ENCODE measurements at regions not wholly inside any gene's neighbourhood (a gene's known extent, or its start where the extent isn't known, plus 50 kb on each side); places are given as distances from the start of the nearest gene placed in this dataset.

- H3K9me3 ChIP-seq (ENCODE audit: control insufficient read depth, insufficient read depth, low read length), result no peaks in the 10 kb centered on the region
- no peak overlapping the region for H3K9ac ChIP-seq (ENCODE audit: low read depth, low read length)
- H3K4me1 ChIP-seq (ENCODE audit: insufficient read depth, low read length), result peaks cover 29% of the 10 kb centered on the region; the same call in 1 of the 2 replicates
- no peaks in the 10 kb centered on the region for H3K36me3 ChIP-seq (ENCODE audit: insufficient read depth, low read length)
Measured at GRCh38 chr16:6281994-6282393, 1050.7 kb upstream of the RBFOX1 start.

- H3K36me3 ChIP-seq (ENCODE audit: insufficient read depth, low read length), result no peaks in the 10 kb centered on the region
- no peak overlapping the region for H3K9ac ChIP-seq (ENCODE audit: low read depth, low read length)
- no peaks in the 10 kb centered on the region for H3K9me3 ChIP-seq (ENCODE audit: control insufficient read depth, insufficient read depth, low read length)
- H3K4me1 ChIP-seq (ENCODE audit: insufficient read depth, low read length), result peaks cover 29% of the 10 kb centered on the region; the same call in 1 of the 2 replicates
Measured at GRCh38 chr16:6281274-6281673, 1051.4 kb upstream of the RBFOX1 start.

- H3K36me3 ChIP-seq (ENCODE audit: insufficient read depth, low read length), result no peaks in the 10 kb centered on the region
- peaks cover 18% of the 10 kb centered on the region; the same call in 1 of the 2 replicates for H3K4me1 ChIP-seq (ENCODE audit: insufficient read depth, low read length)
- H3K9me3 ChIP-seq (ENCODE audit: control insufficient read depth, insufficient read depth, low read length), result no peaks in the 10 kb centered on the region
- no peak overlapping the region for H3K9ac ChIP-seq (ENCODE audit: low read depth, low read length)
Measured at GRCh38 chr16:6280055-6280454, 1052.6 kb upstream of the RBFOX1 start.

GRCh38 chr16:6279286-6279685 is 1053.4 kb upstream of the RBFOX1 start:
- Histone ChIP-seq H3K4me1 (ENCODE audit: insufficient read depth, low read length) (peaks cover 13% of the 10 kb centered on the region; the same call in 1 of the 2 replicates), H3K36me3 (ENCODE audit: insufficient read depth, low read length) (no peaks in the 10 kb centered on the region), H3K9me3 (ENCODE audit: control insufficient read depth, insufficient read depth, low read length) (no peaks in the 10 kb centered on the region), H3K9ac (ENCODE audit: low read depth, low read length) (no peak overlapping the region)

- no peak overlapping the region for H3K9ac ChIP-seq (ENCODE audit: low read depth, low read length)
- H3K9me3 ChIP-seq (ENCODE audit: control insufficient read depth, insufficient read depth, low read length), result no peaks in the 10 kb centered on the region
- H3K36me3 ChIP-seq (ENCODE audit: insufficient read depth, low read length), result no peaks in the 10 kb centered on the region
- peaks cover 10% of the 10 kb centered on the region; the same call in 1 of the 2 replicates for H3K4me1 ChIP-seq (ENCODE audit: insufficient read depth, low read length)
Measured at GRCh38 chr16:6274351-6274750, 1058.3 kb upstream of the RBFOX1 start.

GRCh38 chr16:6267682-6268081 is 1065.0 kb upstream of the RBFOX1 start:
- Histone ChIP-seq H3K36me3 (ENCODE audit: insufficient read depth, low read length) (no peaks in the 10 kb centered on the region), H3K4me1 (ENCODE audit: insufficient read depth, low read length) (no peaks in the 10 kb centered on the region), H3K9me3 (ENCODE audit: control insufficient read depth, insufficient read depth, low read length) (no peaks in the 10 kb centered on the region), H3K9ac (ENCODE audit: low read depth, low read length) (no peak overlapping the region)

GRCh38 chr16:6266703-6267102 is 1065.9 kb upstream of the RBFOX1 start:
- Histone ChIP-seq H3K4me1 (ENCODE audit: insufficient read depth, low read length) (no peaks in the 10 kb centered on the region), H3K36me3 (ENCODE audit: insufficient read depth, low read length) (no peaks in the 10 kb centered on the region), H3K9me3 (ENCODE audit: control insufficient read depth, insufficient read depth, low read length) (no peaks in the 10 kb centered on the region), H3K9ac (ENCODE audit: low read depth, low read length) (no peak overlapping the region)

- Histone ChIP-seq H3K9ac (ENCODE audit: low read depth, low read length) (no peak overlapping the region), H3K4me1 (ENCODE audit: insufficient read depth, low read length) (no peaks in the 10 kb centered on the region), H3K36me3 (ENCODE audit: insufficient read depth, low read length) (no peaks in the 10 kb centered on the region), H3K9me3 (ENCODE audit: control insufficient read depth, insufficient read depth, low read length) (no peaks in the 10 kb centered on the region)
Measured at GRCh38 chr16:6265968-6266367, 1066.7 kb upstream of the RBFOX1 start.

- no peak overlapping the region for H3K9ac ChIP-seq (ENCODE audit: low read depth, low read length)
- H3K4me1 ChIP-seq (ENCODE audit: insufficient read depth, low read length), result no peaks in the 10 kb centered on the region
- H3K36me3 ChIP-seq (ENCODE audit: insufficient read depth, low read length), result no peaks in the 10 kb centered on the region
Measured at GRCh38 chr16:6258056-6258455, 1074.6 kb upstream of the RBFOX1 start.

GRCh38 chr16:6252541-6252940 is 1080.1 kb upstream of the RBFOX1 start:
- Histone ChIP-seq H3K4me1 (ENCODE audit: insufficient read depth, low read length) (peaks cover 11% of the 10 kb centered on the region), H3K9ac (ENCODE audit: low read depth, low read length) (no peak overlapping the region), H3K9me3 (ENCODE audit: control insufficient read depth, insufficient read depth, low read length) (no peaks in the 10 kb centered on the region), H3K36me3 (ENCODE audit: insufficient read depth, low read length) (no peaks in the 10 kb centered on the region)

More at GRCh38 chr16:6258056-6258455, 1074.6 kb upstream of the RBFOX1 start:
- no peaks in the 10 kb centered on the region for H3K9me3 ChIP-seq (ENCODE audit: control insufficient read depth, insufficient read depth, low read length)

- H3K4me1 ChIP-seq (ENCODE audit: insufficient read depth, low read length), result peaks cover 11% of the 10 kb centered on the region
- no peaks in the 10 kb centered on the region for H3K36me3 ChIP-seq (ENCODE audit: insufficient read depth, low read length)
- no peak overlapping the region for H3K9ac ChIP-seq (ENCODE audit: low read depth, low read length)
- no peaks in the 10 kb centered on the region for H3K9me3 ChIP-seq (ENCODE audit: control insufficient read depth, insufficient read depth, low read length)
Measured at GRCh38 chr16:6250511-6250910, 1082.1 kb upstream of the RBFOX1 start.

GRCh38 chr16:6249863-6250262 is 1082.8 kb upstream of the RBFOX1 start:
- no peak overlapping the region for H3K9ac ChIP-seq (ENCODE audit: low read depth, low read length)
- H3K36me3 ChIP-seq (ENCODE audit: insufficient read depth, low read length), result no peaks in the 10 kb centered on the region
- no peaks in the 10 kb centered on the region for H3K9me3 ChIP-seq (ENCODE audit: control insufficient read depth, insufficient read depth, low read length)
- H3K4me1 ChIP-seq (ENCODE audit: insufficient read depth, low read length), result peaks cover 11% of the 10 kb centered on the region

GRCh38 chr16:6248199-6248598 is 1084.4 kb upstream of the RBFOX1 start:
- no peak overlapping the region for H3K9ac ChIP-seq (ENCODE audit: low read depth, low read length)
- no peaks in the 10 kb centered on the region for H3K9me3 ChIP-seq (ENCODE audit: control insufficient read depth, insufficient read depth, low read length)
- no peaks in the 10 kb centered on the region for H3K36me3 ChIP-seq (ENCODE audit: insufficient read depth, low read length)
- H3K4me1 ChIP-seq (ENCODE audit: insufficient read depth, low read length), result peaks cover 11% of the 10 kb centered on the region

- H3K9me3 ChIP-seq (ENCODE audit: control insufficient read depth, insufficient read depth, low read length), result no peaks in the 10 kb centered on the region
- no peaks in the 10 kb centered on the region for H3K36me3 ChIP-seq (ENCODE audit: insufficient read depth, low read length)
- no peak overlapping the region for H3K9ac ChIP-seq (ENCODE audit: low read depth, low read length)
- peaks cover 11% of the 10 kb centered on the region for H3K4me1 ChIP-seq (ENCODE audit: insufficient read depth, low read length)
Measured at GRCh38 chr16:6247775-6248174, 1084.9 kb upstream of the RBFOX1 start.

- no peak overlapping the region for H3K9ac ChIP-seq (ENCODE audit: low read depth, low read length)
- H3K9me3 ChIP-seq (ENCODE audit: control insufficient read depth, insufficient read depth, low read length), result no peaks in the 10 kb centered on the region
- H3K4me1 ChIP-seq (ENCODE audit: insufficient read depth, low read length), result peaks cover 11% of the 10 kb centered on the region
- H3K36me3 ChIP-seq (ENCODE audit: insufficient read depth, low read length), result no peaks in the 10 kb centered on the region
Measured at GRCh38 chr16:6247150-6247549, 1085.5 kb upstream of the RBFOX1 start.

- Histone ChIP-seq H3K9ac (ENCODE audit: low read depth, low read length) (no peak overlapping the region), H3K9me3 (ENCODE audit: control insufficient read depth, insufficient read depth, low read length) (no peaks in the 10 kb centered on the region), H3K36me3 (ENCODE audit: insufficient read depth, low read length) (no peaks in the 10 kb centered on the region), H3K4me1 (ENCODE audit: insufficient read depth, low read length) (peaks cover 11% of the 10 kb centered on the region)
Measured at GRCh38 chr16:6246266-6246665, 1086.4 kb upstream of the RBFOX1 start.
